Hepatocyte (in vitro differentiated cells): ENCODE measurements at regions not wholly inside any gene's neighbourhood (a gene's known extent, or its start where the extent isn't known, plus 50 kb on each side); places are given as distances from the start of the nearest gene placed in this dataset.

ENCODE experiments used
- DNase-seq: peaks from one replicate; pipeline ENCODE4 v3.0.0-alpha.2; 2016; ENCODE audit warnings: low spot score
- H2AFZ ChIP-seq: fragments of 200-600 bp; sonication (generic); 2 replicates; pipeline ENCODE4 v1.6.0; 2016; ENCODE audit warnings: antibody characterized with exemption, mild to moderate bottlenecking
- H3K27ac ChIP-seq: fragments of 200-600 bp; sonication (generic); 2 replicates; pipeline ENCODE4 v1.5.1; 2016; ENCODE audit warnings: mild to moderate bottlenecking
- H3K27me3 ChIP-seq: fragments of 200-600 bp; sonication (generic); 2 replicates; pipeline ENCODE4 v1.6.1; 2016
- H3K36me3 ChIP-seq: fragments of 200-600 bp; sonication (generic); replicated peaks from 2 replicates; pipeline ENCODE4 v1.5.1; 2016; ENCODE audit warnings: low read depth; ENCODE audit not compliant: insufficient read depth
- H3K4me1 ChIP-seq: fragments of 200-600 bp; sonication (generic); 2 replicates; pipeline ENCODE4 v1.5.1; 2016; ENCODE audit warnings: mild to moderate bottlenecking, moderate library complexity; ENCODE audit not compliant: insufficient read depth
- H3K4me2 ChIP-seq: fragments of 200-600 bp; sonication (generic); 2 replicates; pipeline ENCODE4 v1.6.0; 2016
- H3K4me3 ChIP-seq: fragments of 200-600 bp; sonication (generic); 2 replicates; pipeline ENCODE4 v1.5.1; 2016; ENCODE audit warnings: mild to moderate bottlenecking
- H3K79me2 ChIP-seq: fragments of 200-600 bp; sonication (generic); 2 replicates; pipeline ENCODE4 v1.6.0; 2017; ENCODE audit warnings: mild to moderate bottlenecking
- H3K9me2 ChIP-seq: fragments of 200-600 bp; sonication (generic); replicated peaks from 2 replicates; pipeline ENCODE4 v1.6.0; 2017; ENCODE audit warnings: mild to moderate bottlenecking; ENCODE audit not compliant: insufficient read depth
- H3K9me3 ChIP-seq: fragments of 200-600 bp; sonication (generic); 2 replicates; pipeline ENCODE4 v1.5.1; 2016; ENCODE audit warnings: low read depth, mild to moderate bottlenecking
- H4K20me1 ChIP-seq: fragments of 200-600 bp; sonication (generic); 2 replicates; pipeline ENCODE4 v1.6.0; 2016; ENCODE audit warnings: mild to moderate bottlenecking; ENCODE audit not compliant: insufficient read depth, poor library complexity, severe bottlenecking
- EZH2 ChIP-seq: fragments of 200-600 bp; sonication (generic); IDR thresholded peaks from 2 replicates; pipeline ENCODE4 v1.6.1; 2016; ENCODE audit warnings: antibody characterized with exemption, mild to moderate bottlenecking, borderline replicate concordance
- EZH2phosphoT487 ChIP-seq: fragments of 200-600 bp; sonication (generic); IDR thresholded peaks from one replicate; pipeline ENCODE4 v1.6.1; 2018; ENCODE audit warnings: antibody characterized with exemption, mild to moderate bottlenecking, low read depth, moderate library complexity; ENCODE audit not compliant: unreplicated experiment, severe bottlenecking
- WGBS: methylation state at CpG from one replicate; pipeline ENCODE4 v1.1.6; 2016; ENCODE audit warnings: low lambda C conversion rate; ENCODE audit errors: missing lambda C conversion rate; 5-methylcytosine and 5-hydroxymethylcytosine counted together
- TF ChIP-seq, protein P1 (sequence below): fragments of 200-600 bp; sonication (generic); IDR thresholded peaks from 2 replicates; pipeline ENCODE4 v1.5.1; 2016; ENCODE audit warnings: antibody characterized with exemption, mild to moderate bottlenecking; ENCODE audit not compliant: poor library complexity

DNA sequence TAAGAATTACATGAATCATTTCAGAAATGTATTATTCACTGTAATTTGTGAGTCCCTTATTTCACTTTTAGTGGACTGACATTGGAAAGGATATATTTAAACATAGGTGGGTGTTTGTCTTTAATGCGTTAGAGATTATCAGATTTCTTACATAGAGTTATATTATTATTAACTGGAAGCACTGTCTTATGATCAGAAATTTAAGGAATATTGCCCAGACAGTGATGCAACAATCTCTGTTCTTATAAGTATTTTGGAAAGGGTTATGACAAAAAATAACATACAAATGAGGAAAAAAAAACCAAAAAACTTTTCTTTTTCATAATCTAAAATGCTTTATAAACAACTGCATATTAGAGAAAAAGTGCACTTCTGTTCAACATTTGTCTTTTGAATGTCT, 836.6 kb downstream of the SLC6A15 start:
- H3K79me2 ChIP-seq, result no peaks in the 10 kb centered on the region
- no peaks in the 10 kb centered on the region for H3K27me3 ChIP-seq
- no peak for TF ChIP-seq EZH2
- TF ChIP-seq, protein P1, sequence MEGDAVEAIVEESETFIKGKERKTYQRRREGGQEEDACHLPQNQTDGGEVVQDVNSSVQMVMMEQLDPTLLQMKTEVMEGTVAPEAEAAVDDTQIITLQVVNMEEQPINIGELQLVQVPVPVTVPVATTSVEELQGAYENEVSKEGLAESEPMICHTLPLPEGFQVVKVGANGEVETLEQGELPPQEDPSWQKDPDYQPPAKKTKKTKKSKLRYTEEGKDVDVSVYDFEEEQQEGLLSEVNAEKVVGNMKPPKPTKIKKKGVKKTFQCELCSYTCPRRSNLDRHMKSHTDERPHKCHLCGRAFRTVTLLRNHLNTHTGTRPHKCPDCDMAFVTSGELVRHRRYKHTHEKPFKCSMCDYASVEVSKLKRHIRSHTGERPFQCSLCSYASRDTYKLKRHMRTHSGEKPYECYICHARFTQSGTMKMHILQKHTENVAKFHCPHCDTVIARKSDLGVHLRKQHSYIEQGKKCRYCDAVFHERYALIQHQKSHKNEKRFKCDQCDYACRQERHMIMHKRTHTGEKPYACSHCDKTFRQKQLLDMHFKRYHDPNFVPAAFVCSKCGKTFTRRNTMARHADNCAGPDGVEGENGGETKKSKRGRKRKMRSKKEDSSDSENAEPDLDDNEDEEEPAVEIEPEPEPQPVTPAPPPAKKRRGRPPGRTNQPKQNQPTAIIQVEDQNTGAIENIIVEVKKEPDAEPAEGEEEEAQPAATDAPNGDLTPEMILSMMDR, result no peak
- no peak for TF ChIP-seq EZH2phosphoT487
- no peaks in the 10 kb centered on the region for H3K36me3 ChIP-seq
- no peak for DNase-seq
- no peaks in the 10 kb centered on the region for H3K9me3 ChIP-seq
- H3K4me1 ChIP-seq, result no peaks in the 10 kb centered on the region
- WGBS, result 97% methylated on average over 1 of the region's 1 CpG
- no peak overlapping the region for H3K4me3 ChIP-seq
- H3K27ac ChIP-seq, result no peak overlapping the region
- no peak overlapping the region for H3K4me2 ChIP-seq
- no peaks in the 10 kb centered on the region for H4K20me1 ChIP-seq
- no peak overlapping the region for H2AFZ ChIP-seq
- H3K9me2 ChIP-seq, result no peaks in the 10 kb centered on the region

DNA sequence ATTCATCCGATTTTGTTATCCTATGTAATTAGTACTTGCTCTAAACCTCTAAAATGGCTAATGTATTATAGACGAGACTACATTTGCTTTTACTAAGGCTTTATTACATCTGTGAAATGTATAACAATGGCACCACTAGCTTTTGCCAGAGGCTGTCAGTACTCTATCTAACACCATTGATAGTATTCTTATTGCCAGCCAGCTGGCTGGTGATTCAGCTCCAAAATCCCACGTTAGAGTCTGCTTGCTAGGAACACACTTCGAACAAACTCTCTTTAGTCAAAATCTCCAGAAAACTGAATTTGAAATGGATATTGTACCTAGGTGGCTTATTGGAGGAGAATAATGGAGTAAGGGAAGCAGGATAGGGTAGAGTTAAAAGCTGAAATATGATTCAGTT, 839.2 kb downstream of the SLC6A15 start:
- no peak for DNase-seq
- TF ChIP-seq EZH2, result no peak
- TF ChIP-seq, protein P1, result no peak
- TF ChIP-seq EZH2phosphoT487, result no peak
- Histone ChIP-seq H3K4me1 (no peaks in the 10 kb centered on the region), H3K79me2 (no peaks in the 10 kb centered on the region), H3K9me2 (no peaks in the 10 kb centered on the region), H3K27ac (no peak overlapping the region), H3K4me3 (no peak overlapping the region), H2AFZ (no peak overlapping the region), H3K36me3 (no peaks in the 10 kb centered on the region), H4K20me1 (no peaks in the 10 kb centered on the region), H3K27me3 (no peaks in the 10 kb centered on the region), H3K4me2 (no peak overlapping the region), H3K9me3 (no peaks in the 10 kb centered on the region)
- WGBS, result 78% methylated on average over 4 of the region's 4 CpGs

DNA sequence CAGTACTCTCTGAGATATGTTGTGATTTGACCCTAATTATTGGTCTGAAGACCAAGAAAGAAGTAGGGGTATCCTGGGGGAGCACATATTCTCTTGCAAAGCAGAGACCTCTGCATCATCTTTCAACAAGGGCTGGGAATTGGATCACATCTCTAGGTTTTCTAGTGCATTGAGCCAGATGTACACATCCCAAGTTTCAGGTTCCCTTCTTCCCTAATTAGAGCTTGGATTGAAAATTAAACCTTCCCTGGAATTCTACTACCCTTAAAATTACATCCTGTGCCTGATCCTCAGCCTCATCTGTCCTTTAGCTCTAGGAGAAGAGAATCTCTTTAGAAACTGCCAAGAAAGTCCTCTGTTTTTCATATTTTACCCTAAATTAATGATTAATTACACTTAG, 839.6 kb downstream of the SLC6A15 start:
- Histone ChIP-seq H3K36me3 (no peaks in the 10 kb centered on the region), H3K79me2 (no peaks in the 10 kb centered on the region), H3K4me1 (no peaks in the 10 kb centered on the region), H3K4me3 (no peak overlapping the region), H3K27me3 (no peaks in the 10 kb centered on the region), H3K4me2 (no peak overlapping the region), H3K9me3 (no peaks in the 10 kb centered on the region), H4K20me1 (no peaks in the 10 kb centered on the region), H3K27ac (no peak overlapping the region), H3K9me2 (no peaks in the 10 kb centered on the region), H2AFZ (no peak overlapping the region)
- TF ChIP-seq EZH2phosphoT487 (no peak), EZH2 (no peak)
- TF ChIP-seq, protein P1, result no peak
- no peak for DNase-seq

DNA sequence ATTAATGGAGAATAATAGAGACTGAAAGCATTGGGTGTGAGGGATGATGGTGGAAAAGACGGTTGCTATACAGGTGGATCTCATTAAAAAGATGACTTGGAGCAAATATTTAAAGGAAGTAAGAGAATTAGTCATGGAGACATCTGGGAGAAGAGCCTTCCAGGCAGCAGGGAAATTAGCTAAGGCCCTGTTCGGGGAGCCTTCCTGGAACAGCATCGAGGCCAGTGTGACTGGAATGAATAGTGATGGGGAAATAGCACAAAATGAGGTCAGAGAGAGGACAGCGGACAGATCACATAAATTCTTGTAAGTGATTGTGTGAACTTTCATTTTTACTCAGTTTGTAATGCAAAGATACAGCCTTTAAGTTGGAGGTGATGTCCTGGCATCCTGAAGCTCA, 842.3 kb downstream of the SLC6A15 start:
- Histone ChIP-seq H3K27ac (no peak overlapping the region), H3K27me3 (no peaks in the 10 kb centered on the region), H3K4me2 (no peak overlapping the region), H3K4me3 (no peak overlapping the region), H3K36me3 (no peaks in the 10 kb centered on the region), H2AFZ (no peak overlapping the region), H4K20me1 (no peaks in the 10 kb centered on the region), H3K9me2 (no peaks in the 10 kb centered on the region), H3K79me2 (no peaks in the 10 kb centered on the region), H3K4me1 (no peaks in the 10 kb centered on the region), H3K9me3 (peaks cover 3% of the 10 kb centered on the region)
- no peak for DNase-seq
- WGBS, result 81% methylated on average over 4 of the region's 4 CpGs
- no peak for TF ChIP-seq EZH2phosphoT487
- TF ChIP-seq, protein P1, result no peak
- no peak for TF ChIP-seq EZH2
